ENCODE measurements at regions not wholly inside any gene's neighbourhood (a gene's known extent, or its start where the extent isn't known, plus 50 kb on each side); places are given as distances from the start of the nearest gene placed in this dataset.

DNA sequence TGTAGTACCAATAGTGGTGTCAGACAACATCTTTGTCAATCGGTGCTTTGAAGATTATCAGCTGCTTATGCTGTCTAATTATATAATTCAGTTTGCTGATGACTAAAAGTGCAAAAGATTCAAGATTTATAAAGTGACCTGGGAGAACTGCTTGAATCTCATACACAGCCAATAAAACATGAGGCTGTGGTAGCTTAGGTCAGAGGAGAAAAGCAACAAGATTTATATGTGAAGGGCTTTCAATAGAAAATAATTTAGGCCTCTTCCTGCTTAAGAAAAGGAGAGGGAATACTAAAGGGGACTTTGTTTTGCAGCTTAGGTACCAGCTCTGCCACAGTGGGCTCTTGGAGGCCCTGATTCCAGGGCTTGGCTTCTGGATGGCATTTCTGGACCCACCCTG, 111.0 kb upstream of the MAD2L1 start:
- H3K27ac ChIP-seq: no peak overlapping the region
- no peak overlapping the region for H3K4me2 ChIP-seq
- no peaks in the 10 kb centered on the region for H3K4me1 ChIP-seq
- no peak for TF ChIP-seq EP300 (IDR thresholded peaks at IDR 0.05)
- TF ChIP-seq CBX2 (IDR thresholded peaks at IDR 0.05; ENCODE audit: borderline replicate concordance, low read depth): no peak
- no peak for TF ChIP-seq FOXS1 (CRISPR knock-in tag; IDR thresholded peaks at IDR 0.05)
- TF ChIP-seq, protein P1, sequence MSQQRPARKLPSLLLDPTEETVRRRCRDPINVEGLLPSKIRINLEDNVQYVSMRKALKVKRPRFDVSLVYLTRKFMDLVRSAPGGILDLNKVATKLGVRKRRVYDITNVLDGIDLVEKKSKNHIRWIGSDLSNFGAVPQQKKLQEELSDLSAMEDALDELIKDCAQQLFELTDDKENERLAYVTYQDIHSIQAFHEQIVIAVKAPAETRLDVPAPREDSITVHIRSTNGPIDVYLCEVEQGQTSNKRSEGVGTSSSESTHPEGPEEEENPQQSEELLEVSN (IDR thresholded peaks at IDR 0.05; ENCODE audit: borderline replicate concordance, low read depth): no peak
- no peak for TF ChIP-seq SREBF2 (IDR thresholded peaks at IDR 0.05)
- TF ChIP-seq NPAS2 (CRISPR knock-in tag; IDR thresholded peaks at IDR 0.05; ENCODE audit: borderline replicate concordance): no peak
- no peak for TF ChIP-seq BHLHE40 (IDR thresholded peaks at IDR 0.05; ENCODE audit: low read depth, low read length)
- no peak for TF ChIP-seq ZFP36 (IDR thresholded peaks at IDR 0.05; ENCODE audit: borderline replicate concordance, partially characterized antibody)
- TF ChIP-seq, protein P2, sequence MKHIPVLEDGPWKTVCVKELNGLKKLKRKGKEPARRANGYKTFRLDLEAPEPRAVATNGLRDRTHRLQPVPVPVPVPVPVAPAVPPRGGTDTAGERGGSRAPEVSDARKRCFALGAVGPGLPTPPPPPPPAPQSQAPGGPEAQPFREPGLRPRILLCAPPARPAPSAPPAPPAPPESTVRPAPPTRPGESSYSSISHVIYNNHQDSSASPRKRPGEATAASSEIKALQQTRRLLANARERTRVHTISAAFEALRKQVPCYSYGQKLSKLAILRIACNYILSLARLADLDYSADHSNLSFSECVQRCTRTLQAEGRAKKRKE (CRISPR knock-in tag; IDR thresholded peaks at IDR 0.05; ENCODE audit: low read depth): no peak
- TF ChIP-seq NFE2L2 (conservative IDR thresholded peaks at IDR 0.05; ENCODE audit: low read length): no peak
- no peak for TF ChIP-seq ZNF302 (CRISPR knock-in tag; IDR thresholded peaks at IDR 0.05)
- TF ChIP-seq RNF2 (IDR thresholded peaks at IDR 0.05; ENCODE audit: borderline replicate concordance, low read depth): no peak
- TF ChIP-seq HDAC2 (IDR thresholded peaks at IDR 0.05): no peak
- no peak for TF ChIP-seq ZSCAN20 (CRISPR knock-in tag; IDR thresholded peaks at IDR 0.05)
- no peak for TF ChIP-seq HOXA7 (CRISPR knock-in tag; IDR thresholded peaks at IDR 0.05)
- WGBS (ENCODE audit: missing lambda C conversion rate): 80% methylated on average over 1 of the region's 1 CpG
- H3K4me3 ChIP-seq: no peak overlapping the region
- ChIA-PET CTCF (no interaction called here), POLR2A (no interaction called here)
- ATAC-seq (no peak), DNase-seq (ENCODE audit: low read depth in 1 of 2, low spot score in 1 of 2) (no peak), FAIRE-seq (no peak)
- H3K9me3 ChIP-seq: no peaks in the 10 kb centered on the region

DNA sequence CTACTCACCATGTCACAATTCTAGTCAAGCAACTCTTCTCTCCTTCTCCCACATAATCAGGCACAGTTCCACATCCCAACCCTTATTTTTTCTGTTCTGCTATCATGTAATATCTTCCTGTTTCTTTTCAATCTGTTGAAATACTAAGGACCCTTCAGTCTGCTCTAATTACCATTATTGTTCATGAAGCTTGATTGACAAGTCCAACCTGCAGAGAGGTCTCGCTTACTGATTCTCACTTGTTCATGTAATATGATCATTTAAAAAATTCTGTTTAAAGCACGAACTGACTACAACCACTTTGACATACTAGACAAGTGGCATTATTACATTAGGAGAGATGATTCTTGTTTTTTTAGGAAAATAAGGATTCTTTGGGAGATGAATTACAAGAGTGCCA, 108.6 kb upstream of the MAD2L1 start:
- Histone ChIP-seq H3K4me2 (no peak overlapping the region), H3K4me1 (no peaks in the 10 kb centered on the region), H3K4me3 (no peak overlapping the region), H3K27ac (no peak overlapping the region), H3K9me3 (no peaks in the 10 kb centered on the region)
- WGBS (ENCODE audit: missing lambda C conversion rate): 6% methylated on average over 2 of the region's 2 CpGs
- ChIA-PET CTCF (no interaction called here), POLR2A (no interaction called here)
- ATAC-seq (no peak), FAIRE-seq (no peak), DNase-seq (ENCODE audit: low read depth in 1 of 2, low spot score in 1 of 2) (no peak)
- TF ChIP-seq CHD2 (IDR thresholded peaks at IDR 0.05; ENCODE audit: low read length, partially characterized antibody) (no peak), ZNF302 (CRISPR knock-in tag; IDR thresholded peaks at IDR 0.05) (no peak), RCOR1 (IDR thresholded peaks at IDR 0.05; ENCODE audit: low read depth, low read length) (no peak), JUN (IDR thresholded peaks at IDR 0.05) (no peak)
- TF ChIP-seq, protein P3, sequence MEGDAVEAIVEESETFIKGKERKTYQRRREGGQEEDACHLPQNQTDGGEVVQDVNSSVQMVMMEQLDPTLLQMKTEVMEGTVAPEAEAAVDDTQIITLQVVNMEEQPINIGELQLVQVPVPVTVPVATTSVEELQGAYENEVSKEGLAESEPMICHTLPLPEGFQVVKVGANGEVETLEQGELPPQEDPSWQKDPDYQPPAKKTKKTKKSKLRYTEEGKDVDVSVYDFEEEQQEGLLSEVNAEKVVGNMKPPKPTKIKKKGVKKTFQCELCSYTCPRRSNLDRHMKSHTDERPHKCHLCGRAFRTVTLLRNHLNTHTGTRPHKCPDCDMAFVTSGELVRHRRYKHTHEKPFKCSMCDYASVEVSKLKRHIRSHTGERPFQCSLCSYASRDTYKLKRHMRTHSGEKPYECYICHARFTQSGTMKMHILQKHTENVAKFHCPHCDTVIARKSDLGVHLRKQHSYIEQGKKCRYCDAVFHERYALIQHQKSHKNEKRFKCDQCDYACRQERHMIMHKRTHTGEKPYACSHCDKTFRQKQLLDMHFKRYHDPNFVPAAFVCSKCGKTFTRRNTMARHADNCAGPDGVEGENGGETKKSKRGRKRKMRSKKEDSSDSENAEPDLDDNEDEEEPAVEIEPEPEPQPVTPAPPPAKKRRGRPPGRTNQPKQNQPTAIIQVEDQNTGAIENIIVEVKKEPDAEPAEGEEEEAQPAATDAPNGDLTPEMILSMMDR (IDR thresholded peaks at IDR 0.05): no peak
- TF ChIP-seq, protein P4, sequence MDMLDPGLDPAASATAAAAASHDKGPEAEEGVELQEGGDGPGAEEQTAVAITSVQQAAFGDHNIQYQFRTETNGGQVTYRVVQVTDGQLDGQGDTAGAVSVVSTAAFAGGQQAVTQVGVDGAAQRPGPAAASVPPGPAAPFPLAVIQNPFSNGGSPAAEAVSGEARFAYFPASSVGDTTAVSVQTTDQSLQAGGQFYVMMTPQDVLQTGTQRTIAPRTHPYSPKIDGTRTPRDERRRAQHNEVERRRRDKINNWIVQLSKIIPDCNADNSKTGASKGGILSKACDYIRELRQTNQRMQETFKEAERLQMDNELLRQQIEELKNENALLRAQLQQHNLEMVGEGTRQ (IDR thresholded peaks at IDR 0.05): no peak

DNA sequence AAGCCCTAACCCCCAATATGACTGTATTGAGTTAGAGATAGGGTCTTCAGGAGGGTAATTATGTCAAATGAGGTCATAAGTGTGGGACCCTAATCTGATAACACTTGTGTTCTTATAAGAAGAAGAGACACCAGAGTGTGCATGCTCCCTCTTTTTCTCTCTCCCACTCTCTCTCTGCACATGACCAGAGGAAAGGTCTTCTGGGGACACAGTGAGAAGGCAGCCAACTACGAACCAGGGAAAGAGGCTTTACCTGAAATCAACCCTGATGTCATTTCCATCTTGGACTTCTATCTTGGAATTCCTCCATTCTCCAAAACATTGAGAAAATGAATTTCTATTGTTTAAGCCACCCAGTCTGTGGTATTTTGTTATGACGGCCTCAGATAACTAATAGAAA, 97.2 kb upstream of the MAD2L1 start:
- no peak for TF ChIP-seq MAZ (IDR thresholded peaks at IDR 0.05; ENCODE audit: borderline replicate concordance, low read depth, low read length)
- TF ChIP-seq, protein P1 (IDR thresholded peaks at IDR 0.05; ENCODE audit: borderline replicate concordance, low read depth): no peak
- no peak for TF ChIP-seq RNF2 (IDR thresholded peaks at IDR 0.05; ENCODE audit: borderline replicate concordance, low read depth)
- TF ChIP-seq POLR2A (IDR thresholded peaks at IDR 0.05; ENCODE audit: low read length): no peak
- TF ChIP-seq, protein P5, sequence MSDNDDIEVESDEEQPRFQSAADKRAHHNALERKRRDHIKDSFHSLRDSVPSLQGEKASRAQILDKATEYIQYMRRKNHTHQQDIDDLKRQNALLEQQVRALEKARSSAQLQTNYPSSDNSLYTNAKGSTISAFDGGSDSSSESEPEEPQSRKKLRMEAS (IDR thresholded peaks at IDR 0.05): no peak
- TF ChIP-seq ZSCAN20 (CRISPR knock-in tag; IDR thresholded peaks at IDR 0.05): no peak
- TF ChIP-seq TP53 (CRISPR knock-in tag; IDR thresholded peaks at IDR 0.05): no peak
- no peak for TF ChIP-seq CHD4 (IDR thresholded peaks at IDR 0.05; ENCODE audit: borderline replicate concordance)
- Histone ChIP-seq H3K27ac (no peak overlapping the region), H3K4me1 (no peaks in the 10 kb centered on the region), H3K4me2 (no peak overlapping the region), H3K4me3 (no peak overlapping the region), H3K9me3 (no peaks in the 10 kb centered on the region)
- WGBS (ENCODE audit: missing lambda C conversion rate): 29% methylated on average over 2 of the region's 2 CpGs
- no peak for FAIRE-seq
- ATAC-seq: no peak
- DNase-seq (ENCODE audit: low read depth in 1 of 2, low spot score in 1 of 2): no peak
- POLR2A ChIA-PET: no interaction called here
- CTCF ChIA-PET: no interaction called here

Measured in A549 (cell line).